ENCODE measurements at regions not wholly inside any gene's neighbourhood (a gene's known extent, or its start where the extent isn't known, plus 50 kb on each side); places are given as distances from the start of the nearest gene placed in this dataset.
A peak's percentile ranks its signal among the peaks of the same experiment; 100 is the strongest.

- TF ChIP-seq TCF12 (IDR thresholded peaks at IDR 0.05; ENCODE audit: low read depth): 0 out of 2 replicates have a peak, but pooled peaks have one; percentile 37
- TF ChIP-seq TEAD4 (IDR thresholded peaks at IDR 0.05): peak; percentile 29; the same call in 1 of the 2 replicates
- TF ChIP-seq REST (IDR thresholded peaks at IDR 0.05; ENCODE audit: low read depth): no peak
- TF ChIP-seq YY1 (IDR thresholded peaks at IDR 0.05; ENCODE audit: low read depth): no peak
- peak; percentile 78 for TF ChIP-seq NFIC (IDR thresholded peaks at IDR 0.05)
These were observed 172.7 kb upstream of the TP63 start for GRCh38 chr3:189458528-189458927.

- no peak for TF ChIP-seq EGR1 (IDR thresholded peaks at IDR 0.05)
- no peak for TF ChIP-seq FOXM1 (IDR thresholded peaks at IDR 0.05; ENCODE audit: borderline replicate concordance, low read depth)
- TF ChIP-seq, protein P1, sequence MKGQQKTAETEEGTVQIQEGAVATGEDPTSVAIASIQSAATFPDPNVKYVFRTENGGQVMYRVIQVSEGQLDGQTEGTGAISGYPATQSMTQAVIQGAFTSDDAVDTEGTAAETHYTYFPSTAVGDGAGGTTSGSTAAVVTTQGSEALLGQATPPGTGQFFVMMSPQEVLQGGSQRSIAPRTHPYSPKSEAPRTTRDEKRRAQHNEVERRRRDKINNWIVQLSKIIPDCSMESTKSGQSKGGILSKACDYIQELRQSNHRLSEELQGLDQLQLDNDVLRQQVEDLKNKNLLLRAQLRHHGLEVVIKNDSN (IDR thresholded peaks at IDR 0.05): no peak
- no peak for TF ChIP-seq RAD21 (IDR thresholded peaks at IDR 0.05; ENCODE audit: low read depth)
- TF ChIP-seq NFIC (IDR thresholded peaks at IDR 0.05): no peak
- TF ChIP-seq TAF1 (IDR thresholded peaks at IDR 0.05; ENCODE audit: low read depth): no peak
- no peak for TF ChIP-seq CEBPB (IDR thresholded peaks at IDR 0.05)
- TF ChIP-seq EP300 (IDR thresholded peaks at IDR 0.05; ENCODE audit: borderline replicate concordance): no peak
- TF ChIP-seq ZBTB7A (IDR thresholded peaks at IDR 0.05; ENCODE audit: low read depth): no peak
- no peak for TF ChIP-seq YY1 (IDR thresholded peaks at IDR 0.05; ENCODE audit: low read depth)
- TF ChIP-seq TEAD4 (IDR thresholded peaks at IDR 0.05): no peak
- no peak for TF ChIP-seq CREB1 (IDR thresholded peaks at IDR 0.05; ENCODE audit: low read depth)
- TF ChIP-seq MAX (IDR thresholded peaks at IDR 0.05): no peak
- no peak for TF ChIP-seq REST (IDR thresholded peaks at IDR 0.05; ENCODE audit: low read depth)
These were observed 172.0 kb upstream of the TP63 start for GRCh38 chr3:189459231-189459630.

GRCh38 chr3:189460511-189460910 is 170.7 kb upstream of the TP63 start:
- no peak for TF ChIP-seq TAF1 (IDR thresholded peaks at IDR 0.05; ENCODE audit: low read depth)
- TF ChIP-seq ZBTB7A (IDR thresholded peaks at IDR 0.05; ENCODE audit: low read depth): no peak
- no peak for TF ChIP-seq RAD21 (IDR thresholded peaks at IDR 0.05; ENCODE audit: low read depth)
- TF ChIP-seq, protein P1 (IDR thresholded peaks at IDR 0.05): no peak
- no peak for TF ChIP-seq EGR1 (IDR thresholded peaks at IDR 0.05)
- no peak for TF ChIP-seq REST (IDR thresholded peaks at IDR 0.05; ENCODE audit: low read depth)
- no peak for TF ChIP-seq TEAD4 (IDR thresholded peaks at IDR 0.05)
- no peak for TF ChIP-seq NFIC (IDR thresholded peaks at IDR 0.05)
- TF ChIP-seq MAX (IDR thresholded peaks at IDR 0.05): no peak

DNA sequence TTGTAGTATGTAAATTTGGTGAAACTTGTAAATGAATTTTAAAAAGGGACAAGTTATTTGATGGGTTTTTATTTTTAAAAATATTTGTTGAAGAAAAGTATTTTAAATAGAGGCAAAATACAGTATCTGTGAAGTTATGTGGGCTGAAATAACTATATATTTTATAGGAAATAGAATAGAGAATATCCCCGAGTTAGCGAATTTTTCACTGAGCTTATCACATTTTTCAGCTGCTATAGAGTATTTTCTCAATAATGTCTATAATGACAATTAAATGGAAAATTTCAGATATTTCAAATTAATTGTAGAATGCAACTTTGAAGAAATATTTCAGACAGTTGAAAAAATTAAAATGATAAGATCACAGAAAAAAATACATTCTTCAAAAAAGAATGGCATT is 166.4 kb upstream of the TP63 start:
- TF ChIP-seq TCF12 (IDR thresholded peaks at IDR 0.05; ENCODE audit: low read depth) (no peak), MAX (IDR thresholded peaks at IDR 0.05) (no peak), EGR1 (IDR thresholded peaks at IDR 0.05) (no peak), RAD21 (IDR thresholded peaks at IDR 0.05; ENCODE audit: low read depth) (no peak), NFIC (IDR thresholded peaks at IDR 0.05) (no peak), FOXM1 (IDR thresholded peaks at IDR 0.05; ENCODE audit: borderline replicate concordance, low read depth) (no peak), ZBTB7A (IDR thresholded peaks at IDR 0.05; ENCODE audit: low read depth) (no peak), YY1 (IDR thresholded peaks at IDR 0.05; ENCODE audit: low read depth) (no peak), TAF1 (IDR thresholded peaks at IDR 0.05; ENCODE audit: low read depth) (no peak), REST (IDR thresholded peaks at IDR 0.05; ENCODE audit: low read depth) (no peak), TEAD4 (IDR thresholded peaks at IDR 0.05) (no peak), CREB1 (IDR thresholded peaks at IDR 0.05; ENCODE audit: low read depth) (no peak), EP300 (IDR thresholded peaks at IDR 0.05; ENCODE audit: borderline replicate concordance) (no peak), CEBPB (IDR thresholded peaks at IDR 0.05) (no peak)
- TF ChIP-seq, protein P1 (IDR thresholded peaks at IDR 0.05): no peak

All from Ishikawa (cell line).